ENCODE measurements at regions not wholly inside any gene's neighbourhood (a gene's known extent, or its start where the extent isn't known, plus 50 kb on each side); places are given as distances from the start of the nearest gene placed in this dataset.
"Not testable (repeated sequence)": the region's sequence is repeated elsewhere in the genome, so short reads cannot be mapped to it uniquely, and the experiment has no call there.

- DNase-seq: no peak
These were observed 1059.6 kb upstream of the SLIT2 start for GRCh38 chr4:19191979-19192650.

GRCh38 chr4:19187691-19188090, 1064.0 kb upstream of the SLIT2 start:
- DNase-seq: no peak

- no peak for DNase-seq
These were observed 1064.6 kb upstream of the SLIT2 start for GRCh38 chr4:19187096-19187495.

- not testable (repeated sequence) for DNase-seq
These were observed 1070.1 kb upstream of the SLIT2 start for GRCh38 chr4:19181631-19182030.

GRCh38 chr4:19178835-19179234, 1072.9 kb upstream of the SLIT2 start:
- no peak for DNase-seq

GRCh38 chr4:19177616-19178015, 1074.1 kb upstream of the SLIT2 start:
- DNase-seq: no peak

- no peak for DNase-seq
These were observed 1079.9 kb upstream of the SLIT2 start for GRCh38 chr4:19171832-19172231.

GRCh38 chr4:19167311-19167710, 1084.4 kb upstream of the SLIT2 start:
- DNase-seq: no peak

- no peak for DNase-seq
These were observed 1087.4 kb upstream of the SLIT2 start for GRCh38 chr4:19164334-19164733.

GRCh38 chr4:19159874-19160273, 1091.8 kb upstream of the SLIT2 start:
- DNase-seq: no peak

GRCh38 chr4:19158107-19158809, 1093.4 kb upstream of the SLIT2 start:
- DNase-seq: no peak

GRCh38 chr4:19156786-19157185, 1094.9 kb upstream of the SLIT2 start:
- DNase-seq: no peak

- no peak for DNase-seq
These were observed 1096.1 kb upstream of the SLIT2 start for GRCh38 chr4:19155568-19155967.

- not testable (repeated sequence) for DNase-seq
These were observed 1097.4 kb upstream of the SLIT2 start for GRCh38 chr4:19154267-19154666.

- DNase-seq: no peak
These were observed 1099.4 kb upstream of the SLIT2 start for GRCh38 chr4:19152264-19152663.

GRCh38 chr4:19151684-19152083, 1100.0 kb upstream of the SLIT2 start:
- DNase-seq: no peak

GRCh38 chr4:19146038-19146437, 1105.7 kb upstream of the SLIT2 start:
- DNase-seq: no peak

GRCh38 chr4:19135895-19136633, 1114.5 kb upstream of the LCORL start:
- DNase-seq: no peak

- DNase-seq: no peak
These were observed 1113.1 kb upstream of the LCORL start for GRCh38 chr4:19134685-19135084.

- no peak for DNase-seq
These were observed 1111.8 kb upstream of the LCORL start for GRCh38 chr4:19133315-19133714.

GRCh38 chr4:19130866-19131265, 1109.3 kb upstream of the LCORL start:
- DNase-seq: no peak

- DNase-seq: no peak
These were observed 1106.6 kb upstream of the LCORL start for GRCh38 chr4:19128176-19128575.

GRCh38 chr4:19126903-19127302, 1105.3 kb upstream of the LCORL start:
- DNase-seq: no peak

GRCh38 chr4:19123681-19124080, 1102.1 kb upstream of the LCORL start:
- no peak for DNase-seq
